Hematopoietic multipotent progenitor cell (in vitro differentiated cells): ENCODE measurements at regions not wholly inside any gene's neighbourhood (a gene's known extent, or its start where the extent isn't known, plus 50 kb on each side); places are given as distances from the start of the nearest gene placed in this dataset.
"Not testable (repeated sequence)": the region's sequence is repeated elsewhere in the genome, so short reads cannot be mapped to it uniquely, and the experiment has no call there.

Experiments used
- DNase-seq, 3 donors: peaks; one replicate each; pipeline ENCODE4 v3.0.0-alpha.2; 2011 to 2015; ENCODE audit warnings: low read depth in 2 of 3, low spot score in 2 of 3

DNA sequence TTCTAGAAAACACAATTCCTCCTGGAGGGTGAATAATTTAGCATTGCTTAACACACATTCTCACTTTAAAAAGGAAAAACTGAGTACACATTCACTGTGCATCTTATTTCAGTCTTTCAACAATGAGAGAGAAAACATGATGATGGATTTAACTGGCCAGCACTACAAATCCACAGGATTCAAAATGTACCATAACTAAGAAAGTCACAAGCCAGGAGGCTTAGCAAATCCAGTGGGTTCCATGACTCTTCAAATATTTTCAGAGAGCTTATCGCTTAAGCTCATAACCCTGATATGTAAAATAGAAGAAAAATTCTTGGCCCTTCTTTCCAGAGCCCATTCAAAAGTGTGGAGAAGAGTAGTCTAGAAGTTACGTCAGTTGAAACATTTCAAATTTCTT, 820.3 kb downstream of the LTN1 start:
- no peak for DNase-seq

DNA sequence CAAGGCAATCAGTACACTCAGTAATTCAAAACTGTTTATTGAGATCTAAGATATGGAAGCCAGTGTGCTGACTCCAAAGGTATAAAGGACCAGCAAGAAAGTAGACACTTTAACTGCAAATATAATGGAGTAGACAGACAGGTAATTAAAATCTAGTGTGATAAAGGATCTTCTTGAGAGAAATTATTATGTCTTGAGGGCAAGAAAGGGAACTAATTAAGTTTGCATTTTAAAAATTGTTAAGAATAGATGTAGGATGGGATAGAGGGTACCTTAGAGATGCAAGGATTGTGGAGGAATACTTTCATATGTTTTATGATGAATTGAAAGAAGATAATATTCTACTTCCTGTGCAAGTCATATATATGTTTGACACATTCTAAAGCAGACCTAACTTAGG, 825.3 kb downstream of the LTN1 start:
- DNase-seq = no peak

GRCh38 chr21:28164519-28164918, 828.2 kb downstream of the LTN1 start:
- DNase-seq = not testable (repeated sequence)

GRCh38 chr21:28162052-28162451, 830.6 kb downstream of the LTN1 start:
- DNase-seq = not testable (repeated sequence)

GRCh38 chr21:28160378-28160777, 832.3 kb downstream of the LTN1 start:
- DNase-seq = no peak

DNA sequence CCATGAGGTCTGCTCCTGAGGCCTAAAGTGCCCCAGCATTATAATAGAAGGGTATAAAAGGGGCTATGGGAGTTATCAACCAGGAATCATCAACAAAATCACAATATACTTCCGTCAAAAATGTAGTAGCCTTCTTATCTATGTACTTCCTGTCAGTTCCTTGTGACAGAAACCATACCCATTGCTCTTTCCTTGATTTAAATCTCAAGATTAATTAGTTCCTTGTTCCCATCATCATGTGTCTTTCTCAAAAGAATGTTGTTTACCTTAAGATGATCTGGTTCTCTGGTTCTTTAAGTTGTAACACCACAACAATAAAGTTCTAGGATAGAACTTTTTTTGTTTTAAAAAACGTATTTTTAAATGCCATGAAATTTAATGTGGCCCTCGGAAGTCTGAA, 833.3 kb downstream of the LTN1 start:
- DNase-seq = no peak

DNA sequence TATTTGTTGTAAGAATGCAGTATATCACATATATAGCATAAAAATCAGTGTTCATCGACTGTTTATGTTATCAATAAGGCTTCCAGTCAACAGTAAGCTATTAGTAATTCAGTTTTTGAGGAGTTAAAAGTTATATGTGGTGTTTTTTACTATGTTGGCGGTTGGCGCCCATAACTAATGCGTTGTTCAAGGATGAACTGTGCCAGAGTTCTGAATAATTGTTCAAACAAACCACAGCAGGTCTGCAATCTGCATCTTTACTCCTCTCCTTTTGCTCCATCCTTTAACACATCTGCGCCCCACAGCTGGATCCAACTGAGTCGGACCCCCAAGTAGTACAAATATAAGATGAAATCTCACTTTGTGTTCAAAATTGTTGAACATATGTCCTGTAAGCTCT, 836.1 kb downstream of the LTN1 start:
- no peak for DNase-seq

DNA sequence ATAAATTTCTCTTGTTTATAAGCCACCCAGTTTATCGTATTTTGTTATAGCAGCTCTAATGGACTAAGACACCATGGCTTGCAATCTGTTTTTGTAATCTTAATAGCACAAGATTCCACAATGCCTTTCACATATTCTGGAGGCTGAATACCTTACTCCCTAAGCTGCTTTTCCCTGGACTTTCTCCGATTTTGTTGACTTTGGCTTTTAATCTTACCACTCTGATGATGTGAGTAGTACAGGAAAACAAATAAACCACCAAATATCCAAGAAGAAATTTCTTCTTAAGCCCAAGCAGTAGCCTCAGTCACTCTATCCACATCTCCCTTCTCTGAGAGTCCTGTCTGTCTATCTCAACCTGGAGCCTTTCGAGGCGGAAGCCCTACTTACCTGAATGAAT, 838.6 kb downstream of the LTN1 start:
- DNase-seq = no peak

DNA sequence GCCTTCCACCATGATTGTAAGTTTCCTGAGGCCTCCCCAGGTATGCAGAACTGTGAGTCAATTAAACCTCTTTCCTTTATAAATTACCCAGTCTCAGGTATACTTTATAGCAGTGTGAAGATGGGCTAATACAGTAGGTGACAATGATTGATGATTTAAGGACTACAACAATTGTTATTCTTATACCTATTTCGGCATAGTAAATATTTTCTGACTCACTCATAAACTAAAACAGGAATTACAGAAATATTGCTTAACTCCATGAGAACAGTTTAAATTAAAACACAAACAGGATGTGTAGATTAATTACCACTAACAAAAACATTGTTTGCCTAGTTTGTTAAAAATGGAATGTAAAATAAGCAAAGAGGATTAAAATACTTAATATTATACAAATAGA, 839.9 kb downstream of the LTN1 start:
- no peak for DNase-seq

DNA sequence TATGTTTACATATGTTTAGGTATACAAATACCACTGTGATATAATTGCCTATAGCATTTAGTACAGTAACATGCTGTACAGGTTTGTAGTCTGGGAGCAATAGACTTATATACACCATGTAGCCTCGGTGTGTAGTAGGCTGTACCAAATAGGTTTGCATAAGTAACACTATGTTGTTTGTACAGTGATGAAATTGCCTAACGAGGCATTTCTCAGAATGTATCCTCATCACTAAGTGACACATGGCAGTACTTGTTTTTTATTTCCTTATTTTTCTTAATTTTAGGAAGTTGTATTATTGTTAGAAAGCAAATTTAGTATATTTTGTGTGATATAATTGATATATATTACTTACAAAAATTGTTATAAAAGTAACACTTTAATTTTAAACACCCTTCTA, 840.9 kb downstream of the LTN1 start:
- DNase-seq = no peak

DNA sequence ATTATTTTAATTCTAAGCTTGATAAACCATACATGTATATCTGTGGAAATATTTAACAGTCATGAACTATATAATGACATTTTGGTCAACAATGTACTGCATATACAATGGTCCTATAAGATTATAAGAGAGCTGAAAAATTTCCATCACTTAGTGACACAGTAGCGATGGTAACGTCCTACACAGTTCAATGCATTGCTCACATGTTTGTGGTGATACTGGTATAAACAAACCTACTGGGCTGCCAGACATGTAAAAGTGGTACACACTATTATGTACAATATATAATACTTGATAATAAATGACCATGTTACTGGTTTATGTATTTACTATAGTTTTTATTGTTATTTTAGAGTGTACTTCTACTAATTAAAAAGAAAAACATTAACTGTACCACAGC, 841.9 kb downstream of the LTN1 start:
- DNase-seq = no peak

GRCh38 chr21:28148400-28149064, 844.1 kb downstream of the LTN1 start:
- no peak for DNase-seq

DNA sequence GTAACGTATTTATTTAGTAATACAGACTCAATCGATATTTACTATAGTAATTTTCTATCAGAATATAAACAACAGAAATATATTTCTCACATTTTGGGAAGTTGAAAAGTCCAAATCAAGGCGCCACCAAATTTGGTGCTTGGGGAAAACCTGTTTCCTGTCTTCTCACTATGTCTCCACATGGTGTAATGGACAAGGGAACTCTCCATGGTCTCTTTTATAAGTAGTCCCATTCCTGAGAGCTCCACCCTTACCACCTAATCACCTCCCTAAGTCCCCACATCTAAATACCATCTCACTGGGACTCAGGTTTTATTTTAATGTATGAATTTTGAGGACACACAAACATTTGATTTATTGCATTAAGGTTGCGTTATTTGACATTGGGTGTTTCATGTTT, 848.0 kb downstream of the LTN1 start:
- DNase-seq = no peak

GRCh38 chr21:28144089-28144488, 848.6 kb downstream of the LTN1 start:
- no peak for DNase-seq

GRCh38 chr21:28142697-28143096, 850.0 kb downstream of the LTN1 start:
- DNase-seq = peak in 2 of 3 donors; percentile 34 to 73

GRCh38 chr21:28138272-28138671, 854.4 kb downstream of the LTN1 start:
- DNase-seq = no peak

- DNase-seq = no peak
Observed at GRCh38 chr21:28136656-28137255, 855.9 kb downstream of the LTN1 start.

DNA sequence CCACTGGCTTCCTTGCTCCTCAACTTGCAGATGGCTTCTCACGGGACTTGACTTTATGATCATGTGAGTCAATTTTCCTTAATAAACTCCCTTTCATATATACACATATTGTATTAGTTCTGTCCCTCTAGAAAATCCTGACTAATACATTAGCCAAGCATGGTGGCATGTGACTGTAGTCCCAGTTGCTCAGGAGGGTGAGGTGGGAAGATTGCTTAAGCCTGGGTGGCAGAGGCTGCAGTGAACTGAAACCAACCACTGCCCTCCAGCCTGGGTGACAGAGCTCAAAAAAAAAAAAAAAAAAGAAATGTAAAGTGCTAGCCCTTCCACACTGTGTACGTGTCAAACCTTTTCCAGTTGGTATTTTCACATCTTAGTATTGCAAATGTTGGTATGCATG, 857.0 kb downstream of the LTN1 start:
- no peak for DNase-seq

DNA sequence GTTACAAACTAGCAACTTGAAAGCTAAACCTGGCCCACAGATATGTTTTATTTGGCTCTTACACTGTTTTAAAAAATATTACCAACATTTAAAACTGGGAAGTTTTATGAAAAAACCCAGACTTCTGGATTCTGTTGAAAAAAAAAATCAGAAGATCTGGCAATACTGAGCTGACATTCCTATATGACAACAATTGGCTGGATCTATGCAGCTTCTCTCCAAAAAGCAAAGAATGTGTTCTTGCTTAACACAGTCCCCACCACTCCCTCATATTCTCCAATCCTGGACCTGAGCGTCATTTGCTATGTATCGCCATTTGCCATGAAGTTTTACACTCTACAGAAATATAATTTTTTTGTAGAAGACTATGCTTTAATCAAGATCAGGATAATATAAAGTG, 859.6 kb downstream of the LTN1 start:
- DNase-seq = no peak

DNA sequence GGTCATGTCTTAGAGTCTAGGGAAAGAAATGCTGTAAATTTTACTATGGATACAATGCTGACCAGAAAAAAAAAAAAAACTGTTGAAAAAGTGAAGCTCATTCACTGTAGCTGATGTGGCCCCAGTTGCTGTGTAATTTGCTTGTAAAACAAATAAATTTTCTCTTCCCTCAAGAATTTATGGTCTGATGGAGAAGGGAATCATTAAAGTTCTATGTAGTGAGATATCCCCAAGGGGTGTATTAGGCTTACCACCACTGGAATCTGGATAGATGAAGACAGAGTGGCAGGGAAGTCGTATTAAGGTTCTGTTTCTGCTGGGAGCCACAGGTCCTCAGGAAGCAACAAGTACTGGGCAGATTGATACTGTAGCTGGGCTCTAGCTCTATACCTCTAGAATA, 860.0 kb downstream of the LTN1 start:
- no peak for DNase-seq

- no peak for DNase-seq
Observed at GRCh38 chr21:28127175-28127785, 865.4 kb downstream of the LTN1 start.

GRCh38 chr21:28126521-28127174, 866.0 kb downstream of the LTN1 start:
- no peak for DNase-seq
